ENCODE measurements at regions not wholly inside any gene's neighbourhood (a gene's known extent, or its start where the extent isn't known, plus 50 kb on each side); places are given as distances from the start of the nearest gene placed in this dataset.

- no peaks in the 10 kb centered on the region for H3K27me3 ChIP-seq (replicated peaks; ENCODE audit: control insufficient read depth, insufficient read depth, low read length)
- BruUV-seq (replicated peaks), result no TSS peak
- no peak overlapping the region for H3K4me3 ChIP-seq (ENCODE audit: low read depth, low read length)
- no peaks in the 10 kb centered on the region for H3K9me3 ChIP-seq
- no peaks in the 10 kb centered on the region for H3K9me3 Mint-ChIP-seq (ENCODE audit: unreplicated experiment)
- H3K4me1 ChIP-seq, result no peaks in the 10 kb centered on the region
- peaks cover 2% of the 10 kb centered on the region for H3K27me3 Mint-ChIP-seq (ENCODE audit: insufficient read depth, unreplicated experiment)
- no peak overlapping the region for H3K4me3 Mint-ChIP-seq (ENCODE audit: unreplicated experiment)
- intact Hi-C loops (cut with micrococcal nuclease; ENCODE audit: unreplicated experiment), result no loop called here
- no peak for DNase-seq
- ChIA-PET POLR2A (no interaction called here), CTCF (no interaction called here)
- H3K27ac Mint-ChIP-seq (ENCODE audit: unreplicated experiment), result no peak overlapping the region
- no peaks in the 10 kb centered on the region for H3K36me3 Mint-ChIP-seq (ENCODE audit: insufficient read depth, unreplicated experiment)
- no peaks in the 10 kb centered on the region for H3K36me3 ChIP-seq (ENCODE audit: control insufficient read depth, insufficient read depth, low read length)
- TF ChIP-seq CTCF (IDR thresholded peaks at IDR 0.05; ENCODE audit: insufficient read depth in 1 of 2, low read depth in 1 of 2, low read length in 1 of 2, severe bottlenecking in 1 of 2, unreplicated experiment in 1 of 2), result no peak
- no peaks in the 10 kb centered on the region for H3K4me1 Mint-ChIP-seq (ENCODE audit: low read depth, unreplicated experiment)
Measured at GRCh38 chr4:19659101-19659500, 592.6 kb upstream of the SLIT2 start.

GRCh38 chr4:19657856-19658255, 593.8 kb upstream of the SLIT2 start:
- intact Hi-C loops (cut with micrococcal nuclease; ENCODE audit: unreplicated experiment), result no loop called here
- POLR2A ChIA-PET, result no interaction called here
- no peak for TF ChIP-seq CTCF (IDR thresholded peaks at IDR 0.05; ENCODE audit: insufficient read depth in 1 of 2, low read depth in 1 of 2, low read length in 1 of 2, severe bottlenecking in 1 of 2, unreplicated experiment in 1 of 2)

GRCh38 chr4:19655666-19656065, 596.0 kb upstream of the SLIT2 start:
- no peaks in the 10 kb centered on the region for H3K4me1 Mint-ChIP-seq (ENCODE audit: low read depth, unreplicated experiment)
- TF ChIP-seq CTCF (IDR thresholded peaks at IDR 0.05; ENCODE audit: insufficient read depth in 1 of 2, low read depth in 1 of 2, low read length in 1 of 2, severe bottlenecking in 1 of 2, unreplicated experiment in 1 of 2), result no peak
- Histone ChIP-seq H3K4me3 (ENCODE audit: low read depth, low read length) (no peak overlapping the region), H3K27me3 (replicated peaks; ENCODE audit: control insufficient read depth, insufficient read depth, low read length) (no peaks in the 10 kb centered on the region), H3K36me3 (ENCODE audit: control insufficient read depth, insufficient read depth, low read length) (no peaks in the 10 kb centered on the region), H3K4me1 (no peaks in the 10 kb centered on the region), H3K9me3 (no peaks in the 10 kb centered on the region)
- no peak overlapping the region for H3K27ac Mint-ChIP-seq (ENCODE audit: unreplicated experiment)
- peaks cover 2% of the 10 kb centered on the region for H3K27me3 Mint-ChIP-seq (ENCODE audit: insufficient read depth, unreplicated experiment)
- POLR2A ChIA-PET, result no interaction called here
- no peaks in the 10 kb centered on the region for H3K36me3 Mint-ChIP-seq (ENCODE audit: insufficient read depth, unreplicated experiment)
- H3K9me3 Mint-ChIP-seq (ENCODE audit: unreplicated experiment), result no peaks in the 10 kb centered on the region
- H3K4me3 Mint-ChIP-seq (ENCODE audit: unreplicated experiment), result no peak overlapping the region
- no TSS peak for BruUV-seq (replicated peaks)
- no peak for DNase-seq
- intact Hi-C loops (cut with micrococcal nuclease; ENCODE audit: unreplicated experiment), result no loop called here
- CTCF ChIA-PET, result no interaction called here

More at GRCh38 chr4:19657856-19658255, 593.8 kb upstream of the SLIT2 start:
- H3K4me3 ChIP-seq (ENCODE audit: low read depth, low read length), result no peak overlapping the region
- no peak overlapping the region for H3K4me3 Mint-ChIP-seq (ENCODE audit: unreplicated experiment)
- H3K4me1 Mint-ChIP-seq (ENCODE audit: low read depth, unreplicated experiment), result no peaks in the 10 kb centered on the region
- no peaks in the 10 kb centered on the region for H3K36me3 Mint-ChIP-seq (ENCODE audit: insufficient read depth, unreplicated experiment)
- DNase-seq, result no peak
- H3K4me1 ChIP-seq, result no peaks in the 10 kb centered on the region
- peaks cover 2% of the 10 kb centered on the region for H3K27me3 Mint-ChIP-seq (ENCODE audit: insufficient read depth, unreplicated experiment)
- H3K9me3 Mint-ChIP-seq (ENCODE audit: unreplicated experiment), result no peaks in the 10 kb centered on the region
- no peak overlapping the region for H3K27ac Mint-ChIP-seq (ENCODE audit: unreplicated experiment)
- H3K36me3 ChIP-seq (ENCODE audit: control insufficient read depth, insufficient read depth, low read length), result no peaks in the 10 kb centered on the region
- no peaks in the 10 kb centered on the region for H3K27me3 ChIP-seq (replicated peaks; ENCODE audit: control insufficient read depth, insufficient read depth, low read length)
- CTCF ChIA-PET, result no interaction called here
- BruUV-seq (replicated peaks), result no TSS peak
- H3K9me3 ChIP-seq, result no peaks in the 10 kb centered on the region

Measured in Caco-2 (cell line).